GM13976 (cell line): ENCODE measurements at regions not wholly inside any gene's neighbourhood (a gene's known extent, or its start where the extent isn't known, plus 50 kb on each side); places are given as distances from the start of the nearest gene placed in this dataset.
"Not testable (repeated sequence)": the region's sequence is repeated elsewhere in the genome, so short reads cannot be mapped to it uniquely, and the experiment has no call there.

Experiments used
- DNase-seq: peaks from one replicate; pipeline ENCODE4 v3.0.0; 2012; ENCODE audit warnings: low spot score
- in situ Hi-C: fragments of 300-500 bp; cut with MboI; formaldehyde crosslinking; loops from one replicate; pipeline ENCODE4 v1.12.0; 2022; ENCODE audit warnings: low sequenced_read_pairs, mixed read lengths, inconsistent platforms; ENCODE audit not compliant: unreplicated experiment
- TF ChIP-seq, protein P1 (sequence below): IDR thresholded peaks from 2 replicates; pipeline ENCODE4 v1.5.1; 2012; ENCODE audit warnings: borderline replicate concordance, mild to moderate bottlenecking; ENCODE audit not compliant: insufficient read depth; ENCODE audit errors: extremely low read depth, missing control alignments, control extremely low read depth

DNA sequence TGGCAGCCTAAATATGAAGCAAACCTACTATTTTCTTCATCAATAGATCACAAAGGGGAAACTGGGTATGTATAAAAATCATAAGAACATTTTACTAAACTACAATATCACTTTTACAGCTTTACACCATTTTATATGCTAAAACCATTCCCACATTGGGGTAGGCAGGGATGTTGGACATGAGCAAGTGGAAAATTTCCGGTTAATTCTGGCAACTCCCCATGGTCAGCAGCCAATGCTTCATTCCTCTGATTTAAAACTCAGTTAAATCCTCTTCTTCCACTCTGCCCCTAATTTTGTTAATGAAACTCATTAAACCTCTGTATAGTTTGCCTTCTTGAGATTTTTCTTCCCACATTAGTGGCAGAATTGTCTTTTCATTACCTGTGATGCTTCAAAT lies 552.5 kb upstream of the NECTIN3 start:
- in situ Hi-C loops = no loop called here
- TF ChIP-seq, protein P1, sequence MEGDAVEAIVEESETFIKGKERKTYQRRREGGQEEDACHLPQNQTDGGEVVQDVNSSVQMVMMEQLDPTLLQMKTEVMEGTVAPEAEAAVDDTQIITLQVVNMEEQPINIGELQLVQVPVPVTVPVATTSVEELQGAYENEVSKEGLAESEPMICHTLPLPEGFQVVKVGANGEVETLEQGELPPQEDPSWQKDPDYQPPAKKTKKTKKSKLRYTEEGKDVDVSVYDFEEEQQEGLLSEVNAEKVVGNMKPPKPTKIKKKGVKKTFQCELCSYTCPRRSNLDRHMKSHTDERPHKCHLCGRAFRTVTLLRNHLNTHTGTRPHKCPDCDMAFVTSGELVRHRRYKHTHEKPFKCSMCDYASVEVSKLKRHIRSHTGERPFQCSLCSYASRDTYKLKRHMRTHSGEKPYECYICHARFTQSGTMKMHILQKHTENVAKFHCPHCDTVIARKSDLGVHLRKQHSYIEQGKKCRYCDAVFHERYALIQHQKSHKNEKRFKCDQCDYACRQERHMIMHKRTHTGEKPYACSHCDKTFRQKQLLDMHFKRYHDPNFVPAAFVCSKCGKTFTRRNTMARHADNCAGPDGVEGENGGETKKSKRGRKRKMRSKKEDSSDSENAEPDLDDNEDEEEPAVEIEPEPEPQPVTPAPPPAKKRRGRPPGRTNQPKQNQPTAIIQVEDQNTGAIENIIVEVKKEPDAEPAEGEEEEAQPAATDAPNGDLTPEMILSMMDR = no peak

DNA sequence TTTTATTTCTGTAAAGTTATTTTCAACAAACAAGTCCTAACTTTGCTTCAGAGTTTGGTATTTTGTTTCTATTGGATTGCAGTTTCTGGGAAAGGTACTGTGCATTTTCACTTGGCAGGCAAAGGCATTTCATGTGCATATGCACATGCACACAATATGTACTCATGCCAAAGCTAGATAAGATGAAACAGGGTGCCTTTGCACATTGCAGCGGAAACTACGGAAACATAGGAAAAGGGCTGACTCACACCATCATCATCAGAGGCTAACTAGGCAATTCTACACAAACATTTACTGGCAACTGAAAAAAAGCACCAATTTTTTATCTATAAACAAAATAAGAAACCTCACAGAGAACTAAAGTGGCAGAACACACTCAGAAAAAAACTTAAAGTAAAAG lies 550.6 kb upstream of the NECTIN3 start:
- in situ Hi-C loops = no loop called here
- TF ChIP-seq, protein P1 = no peak
- no peak for DNase-seq

More for the DNA sequence above, 552.5 kb upstream of the NECTIN3 start:
- DNase-seq = no peak

- in situ Hi-C loops, DNase-seq: not testable (repeated sequence)
Measured at GRCh38 chr3:110525558-110526064, 546.0 kb upstream of the NECTIN3 start.

- in situ Hi-C loops = no loop called here
- DNase-seq = no peak
- TF ChIP-seq, protein P1 = no peak
Measured at GRCh38 chr3:110526777-110527727, 544.6 kb upstream of the NECTIN3 start.

DNA sequence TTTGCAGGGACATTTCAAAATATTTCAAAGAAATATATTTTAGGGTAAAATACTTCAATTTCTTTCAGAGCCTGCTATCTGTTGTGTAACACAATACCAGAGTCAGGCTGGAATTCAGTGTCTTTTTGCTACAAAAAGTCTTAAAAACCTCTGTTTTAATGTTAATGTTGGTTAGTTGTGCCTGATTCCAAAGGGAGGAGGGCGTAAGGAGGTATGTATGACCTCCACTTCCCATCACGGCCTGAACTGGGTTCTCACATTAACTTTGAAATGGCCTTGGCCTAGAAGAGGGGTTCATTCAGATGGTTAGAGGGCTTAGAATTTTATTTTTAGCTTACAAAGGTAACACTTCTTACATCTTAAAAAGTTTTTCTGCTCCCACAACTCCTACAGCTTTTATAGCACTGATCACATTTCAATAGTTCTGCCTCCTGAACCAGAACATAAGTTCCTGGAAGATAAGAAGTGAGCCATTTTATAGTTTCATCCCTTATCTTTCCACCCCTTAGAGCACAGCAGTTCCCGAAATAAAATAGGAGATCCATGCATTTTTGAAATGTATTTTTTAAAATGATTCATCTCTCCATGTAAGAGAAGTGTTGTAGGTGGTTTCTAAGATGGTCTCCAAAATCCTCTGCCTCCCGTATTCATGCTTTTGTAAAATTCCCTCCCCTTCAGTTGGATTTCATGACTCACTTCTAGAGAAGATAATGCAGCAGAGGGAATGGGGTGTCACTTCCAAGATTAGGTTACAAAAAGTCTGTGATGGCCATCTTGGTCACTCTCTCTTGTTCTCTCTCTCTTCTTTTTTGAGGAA lies 543.1 kb upstream of the NECTIN3 start:
- DNase-seq = no peak
- TF ChIP-seq, protein P1 = no peak
- in situ Hi-C loops = no loop called here

GRCh38 chr3:110530902-110531301 lies 540.7 kb upstream of the NECTIN3 start:
- in situ Hi-C loops = no loop called here
- no peak for DNase-seq
- TF ChIP-seq, protein P1 = no peak
